ENCODE measurements at regions not wholly inside any gene's neighbourhood (a gene's known extent, or its start where the extent isn't known, plus 50 kb on each side); places are given as distances from the start of the nearest gene placed in this dataset.

GRCh38 chr2:217511850-217512249 is 490.9 kb downstream of the TNS1 start:
- no peak overlapping the region for H3K4me2 ChIP-seq (ENCODE audit: low read depth, low read length)
- no peaks in the 10 kb centered on the region for H4K20me1 ChIP-seq (ENCODE audit: insufficient read depth, low read length)
- H3K36me3 ChIP-seq (replicated peaks in 1 of 2; ENCODE audit: control insufficient read depth in 1 of 2, insufficient read depth in 2 of 2, low read length in 2 of 2): no peaks in the 10 kb centered on the region
- intact Hi-C loops (cut with micrococcal nuclease; ENCODE audit: unreplicated experiment) (loop anchor here (2.0 to 5.0 kb wide), 2 partner anchors 201 to 995 kb away; no protein-coding TSS in a partner anchor), in situ Hi-C loops (cut with HindIII; ENCODE audit: extremely low pct_ligation_motif_present, low pct_unique_long_range_greater_than_20kb) (loop anchor here (5.0 to 25.0 kb wide), 3 partner anchors 470 to 1000 kb away; partner anchors contain the start of gene IGFBP5)
- POLR2A ChIA-PET: no interaction called here
- no peak overlapping the region for H3K27ac ChIP-seq (ENCODE audit: extremely low read length, insufficient read depth, low read length)
- H3K9me3 ChIP-seq (ENCODE audit: low read length): no peaks in the 10 kb centered on the region
- ATAC-seq: no peak
- H3K4me3 ChIP-seq (replicated peaks in 1 of 3; ENCODE audit: insufficient read depth in 1 of 3, low read depth in 2 of 3, low read length in 3 of 3): no peak overlapping the region
- no peaks in the 10 kb centered on the region for H3K4me1 ChIP-seq (ENCODE audit: insufficient read depth, low read length)
- no peak for FAIRE-seq
- no TSS peak for BruUV-seq (replicated peaks)
- H3K27me3 ChIP-seq (ENCODE audit: control insufficient read depth in 1 of 2, insufficient read depth in 2 of 2, low read length in 2 of 2): no peaks in the 10 kb centered on the region
- no peak overlapping the region for H2AFZ ChIP-seq (ENCODE audit: low read length)
- no peak for DNase-seq (ENCODE audit: low spot score)
- WGBS (ENCODE audit: low lambda C conversion rate): 2% methylated on average over 3 of the region's 3 CpGs
- H3K79me2 ChIP-seq (ENCODE audit: insufficient read depth, low read length): no peaks in the 10 kb centered on the region
- H3K9ac ChIP-seq (ENCODE audit: insufficient read depth, low read depth, low read length): no peak overlapping the region
- TF ChIP-seq ZNF549 (CRISPR knock-in tag; IDR thresholded peaks at IDR 0.05): no peak
- TF ChIP-seq ZNF431 (CRISPR knock-in tag; IDR thresholded peaks at IDR 0.05; ENCODE audit: borderline replicate concordance, low read depth): no peak
- no peak for TF ChIP-seq PRMT3 (CRISPR knock-in tag; IDR thresholded peaks at IDR 0.05; ENCODE audit: borderline replicate concordance, low read depth)
- TF ChIP-seq TEAD3 (CRISPR knock-in tag; optimal IDR thresholded peaks at IDR 0.05; ENCODE audit: borderline replicate concordance): no peak
- CTCF ChIA-PET (ENCODE audit: low intra/inter-chr PET ratio, low total read pairs): interaction anchor here (3.5 kb wide), 1 partner anchor 813 kb away, joined by 19 read pairs; no protein-coding TSS in a partner anchor

- ATAC-seq (peak; percentile 98), DNase-seq (ENCODE audit: low spot score) (peak; percentile 69), FAIRE-seq (peak; percentile 87)
- WGBS (ENCODE audit: low lambda C conversion rate): 16% methylated on average over 9 of the region's 9 CpGs
- no peaks in the 10 kb centered on the region for H3K79me2 ChIP-seq (ENCODE audit: insufficient read depth, low read length)
- H3K27me3 ChIP-seq (ENCODE audit: control insufficient read depth in 1 of 2, insufficient read depth in 2 of 2, low read length in 2 of 2): no peaks in the 10 kb centered on the region; a peak in 1 of 5 replicates
- H2AFZ ChIP-seq (ENCODE audit: low read length): no peak overlapping the region
- H3K36me3 ChIP-seq (replicated peaks in 1 of 2; ENCODE audit: control insufficient read depth in 1 of 2, insufficient read depth in 2 of 2, low read length in 2 of 2): no peaks in the 10 kb centered on the region
- H3K9me3 ChIP-seq (ENCODE audit: low read length): no peaks in the 10 kb centered on the region
- H3K4me3 ChIP-seq (replicated peaks in 1 of 3; ENCODE audit: insufficient read depth in 1 of 3, low read depth in 2 of 3, low read length in 3 of 3): no peak overlapping the region
- no peak overlapping the region for H3K9ac ChIP-seq (ENCODE audit: insufficient read depth, low read depth, low read length)
- H3K4me2 ChIP-seq (ENCODE audit: low read depth, low read length): peak overlapping the region; percentile 13; the same call in 1 of the 2 replicates
- ChIA-PET CTCF (ENCODE audit: low intra/inter-chr PET ratio, low total read pairs) (interaction anchor here (1.1 to 3.5 kb wide), 8 partner anchors 203 to 829 kb away, joined by 3 to 20 read pairs (median 8); no protein-coding TSS in a partner anchor), POLR2A (no interaction called here)
- no TSS peak for BruUV-seq (replicated peaks)
- H4K20me1 ChIP-seq (ENCODE audit: insufficient read depth, low read length): no peaks in the 10 kb centered on the region
- H3K4me1 ChIP-seq (ENCODE audit: insufficient read depth, low read length): no peaks in the 10 kb centered on the region
- in situ Hi-C loops (cut with HindIII; ENCODE audit: extremely low pct_ligation_motif_present, low pct_unique_long_range_greater_than_20kb) (loop anchor here (5.0 to 25.0 kb wide), 3 partner anchors 469 to 999 kb away; partner anchors contain the start of gene IGFBP5), intact Hi-C loops (cut with micrococcal nuclease; ENCODE audit: unreplicated experiment) (loop anchor here (1.0 to 5.0 kb wide), 7 partner anchors 202 to 994 kb away; no protein-coding TSS in a partner anchor)
- no peak overlapping the region for H3K27ac ChIP-seq (ENCODE audit: extremely low read length, insufficient read depth, low read length)
- TF ChIP-seq HNRNPL (IDR thresholded peaks at IDR 0.05; ENCODE audit: low read depth, low read length) (no peak), AKNA (CRISPR knock-in tag; IDR thresholded peaks at IDR 0.05; ENCODE audit: borderline replicate concordance) (no peak), ZIK1 (CRISPR knock-in tag; IDR thresholded peaks at IDR 0.05; ENCODE audit: borderline replicate concordance, low read depth) (no peak), ZFP82 (CRISPR knock-in tag; IDR thresholded peaks at IDR 0.05; ENCODE audit: borderline replicate concordance) (no peak), ZNF33B (CRISPR knock-in tag; IDR thresholded peaks at IDR 0.05) (no peak), ZNF10 (CRISPR knock-in tag; IDR thresholded peaks at IDR 0.05; ENCODE audit: borderline replicate concordance, low read depth) (no peak), FOXO1 (CRISPR knock-in tag; IDR thresholded peaks at IDR 0.05) (no peak), STAG1 (CRISPR knock-in tag; IDR thresholded peaks at IDR 0.05) (peak; percentile 97)
Measured at GRCh38 chr2:217510771-217511291, 492.0 kb downstream of the TNS1 start.
